ENCODE measurements at regions not wholly inside any gene's neighbourhood (a gene's known extent, or its start where the extent isn't known, plus 50 kb on each side); places are given as distances from the start of the nearest gene placed in this dataset.
"Not testable (repeated sequence)": the region's sequence is repeated elsewhere in the genome, so short reads cannot be mapped to it uniquely, and the experiment has no call there.

- no peak for DNase-seq
Observed at GRCh38 chr13:18991060-18991459, 190.6 kb downstream of the TUBA3C start.

GRCh38 chr13:18978447-18978846 is 203.2 kb downstream of the TUBA3C start:
- no peak for DNase-seq

GRCh38 chr13:18977857-18978256 is 203.8 kb downstream of the TUBA3C start:
- no peak for DNase-seq

- DNase-seq: no peak
Observed at GRCh38 chr13:18971576-18972219, 209.9 kb downstream of the TUBA3C start.

- DNase-seq: no peak
Observed at GRCh38 chr13:18965347-18965855, 216.2 kb downstream of the TUBA3C start.

GRCh38 chr13:18964942-18965341 is 216.7 kb downstream of the TUBA3C start:
- no peak for DNase-seq

- not testable (repeated sequence) for DNase-seq
Observed at GRCh38 chr13:18963684-18964083, 217.9 kb downstream of the TUBA3C start.

GRCh38 chr13:18962168-18962734 is 219.4 kb downstream of the TUBA3C start:
- DNase-seq: no peak

GRCh38 chr13:18961383-18962117 is 220.1 kb downstream of the TUBA3C start:
- no peak for DNase-seq

GRCh38 chr13:18960637-18961227 is 220.9 kb downstream of the TUBA3C start:
- no peak for DNase-seq

- DNase-seq: no peak
Observed at GRCh38 chr13:18959996-18960395, 221.6 kb downstream of the TUBA3C start.

GRCh38 chr13:18959229-18959628 is 222.4 kb downstream of the TUBA3C start:
- DNase-seq: no peak

- DNase-seq: no peak
Observed at GRCh38 chr13:18956473-18957078, 225.0 kb downstream of the TUBA3C start.

GRCh38 chr13:18954254-18954653 is 227.4 kb downstream of the TUBA3C start:
- DNase-seq: no peak

- DNase-seq: no peak
Observed at GRCh38 chr13:18953139-18953930, 228.3 kb downstream of the TUBA3C start.

- DNase-seq: no peak
Observed at GRCh38 chr13:18952225-18953016, 229.2 kb downstream of the TUBA3C start.

GRCh38 chr13:18951412-18951811 is 230.2 kb downstream of the TUBA3C start:
- DNase-seq: no peak

- no peak for DNase-seq
Observed at GRCh38 chr13:18949970-18950369, 231.7 kb downstream of the TUBA3C start.

- no peak for DNase-seq
Observed at GRCh38 chr13:18949489-18949761, 232.2 kb downstream of the TUBA3C start.

- no peak for DNase-seq
Observed at GRCh38 chr13:18948664-18949488, 232.7 kb downstream of the TUBA3C start.
